ENCODE measurements at regions not wholly inside any gene's neighbourhood (a gene's known extent, or its start where the extent isn't known, plus 50 kb on each side); places are given as distances from the start of the nearest gene placed in this dataset.

DNA sequence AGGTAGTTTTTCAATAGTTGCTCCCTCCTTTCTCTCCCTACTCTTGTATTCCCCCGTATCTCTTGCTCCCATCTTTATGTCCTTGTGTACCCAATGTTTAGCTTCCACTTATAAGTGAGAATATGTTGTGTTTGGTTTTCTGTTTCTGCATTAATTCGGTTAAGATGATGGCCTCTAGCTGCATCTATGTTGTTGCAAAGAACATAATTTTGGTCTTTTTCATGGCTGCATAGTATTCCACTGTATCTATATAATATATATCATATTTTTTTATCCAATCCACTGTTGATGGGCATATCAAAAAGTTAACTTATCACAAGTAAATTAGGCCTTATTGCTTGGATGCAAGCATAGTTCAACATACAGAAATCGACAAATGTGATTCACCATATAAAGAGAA is 594.0 kb downstream of the TYW1 start:
- TF ChIP-seq POLR2A (IDR thresholded peaks at IDR 0.05), result no peak
- TF ChIP-seq, protein P1, sequence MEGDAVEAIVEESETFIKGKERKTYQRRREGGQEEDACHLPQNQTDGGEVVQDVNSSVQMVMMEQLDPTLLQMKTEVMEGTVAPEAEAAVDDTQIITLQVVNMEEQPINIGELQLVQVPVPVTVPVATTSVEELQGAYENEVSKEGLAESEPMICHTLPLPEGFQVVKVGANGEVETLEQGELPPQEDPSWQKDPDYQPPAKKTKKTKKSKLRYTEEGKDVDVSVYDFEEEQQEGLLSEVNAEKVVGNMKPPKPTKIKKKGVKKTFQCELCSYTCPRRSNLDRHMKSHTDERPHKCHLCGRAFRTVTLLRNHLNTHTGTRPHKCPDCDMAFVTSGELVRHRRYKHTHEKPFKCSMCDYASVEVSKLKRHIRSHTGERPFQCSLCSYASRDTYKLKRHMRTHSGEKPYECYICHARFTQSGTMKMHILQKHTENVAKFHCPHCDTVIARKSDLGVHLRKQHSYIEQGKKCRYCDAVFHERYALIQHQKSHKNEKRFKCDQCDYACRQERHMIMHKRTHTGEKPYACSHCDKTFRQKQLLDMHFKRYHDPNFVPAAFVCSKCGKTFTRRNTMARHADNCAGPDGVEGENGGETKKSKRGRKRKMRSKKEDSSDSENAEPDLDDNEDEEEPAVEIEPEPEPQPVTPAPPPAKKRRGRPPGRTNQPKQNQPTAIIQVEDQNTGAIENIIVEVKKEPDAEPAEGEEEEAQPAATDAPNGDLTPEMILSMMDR (IDR thresholded peaks at IDR 0.05), result no peak
